ENCODE measurements at regions not wholly inside any gene's neighbourhood (a gene's known extent, or its start where the extent isn't known, plus 50 kb on each side); places are given as distances from the start of the nearest gene placed in this dataset.

- no peak for DNase-seq (ENCODE audit: low read depth, low spot score)
Measured at GRCh38 chr2:219949053-219949452, 321.6 kb downstream of the SLC4A3 start.

GRCh38 chr2:219951099-219951498, 323.7 kb downstream of the SLC4A3 start:
- DNase-seq (ENCODE audit: low read depth, low spot score): no peak

DNA sequence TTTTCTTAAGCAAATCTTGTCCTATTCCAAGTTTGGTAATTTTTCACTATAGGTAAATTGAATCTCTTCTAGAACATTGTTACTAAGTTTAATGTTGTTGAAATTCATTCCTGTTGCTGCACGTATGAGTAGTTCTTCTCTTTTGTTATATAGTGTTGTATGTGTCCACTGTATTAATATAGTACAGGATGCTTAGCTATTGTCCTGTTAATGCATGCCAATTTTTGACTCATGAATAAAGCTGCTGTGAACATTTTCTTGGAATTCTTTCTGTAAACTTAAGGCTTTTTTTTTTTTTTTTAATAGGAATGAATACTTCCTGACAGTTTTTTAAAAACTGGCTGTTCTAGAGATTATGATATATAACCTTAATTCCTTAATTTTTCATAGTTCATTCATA, 326.9 kb downstream of the SLC4A3 start:
- DNase-seq (ENCODE audit: low read depth, low spot score): no peak

DNA sequence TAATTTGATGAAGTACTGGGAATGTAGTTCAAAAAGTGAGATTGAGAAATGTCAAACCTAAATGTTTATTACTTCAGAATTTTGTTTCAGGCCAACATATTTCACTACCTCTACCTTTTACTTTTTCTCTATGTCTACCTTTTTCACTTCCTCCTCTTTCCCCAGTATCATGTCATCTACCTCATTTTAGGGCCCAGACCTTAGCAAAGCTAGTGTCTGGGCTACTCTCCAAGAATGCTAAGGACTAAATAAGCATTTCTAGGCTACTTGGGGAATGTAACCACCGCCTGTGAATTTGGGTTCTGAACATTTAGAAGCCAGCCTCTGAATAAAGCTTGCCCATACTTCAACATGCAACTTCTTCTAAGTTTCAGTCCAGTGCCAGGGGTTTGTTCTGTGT, 330.4 kb downstream of the SLC4A3 start:
- no peak for DNase-seq (ENCODE audit: low read depth, low spot score)

DNA sequence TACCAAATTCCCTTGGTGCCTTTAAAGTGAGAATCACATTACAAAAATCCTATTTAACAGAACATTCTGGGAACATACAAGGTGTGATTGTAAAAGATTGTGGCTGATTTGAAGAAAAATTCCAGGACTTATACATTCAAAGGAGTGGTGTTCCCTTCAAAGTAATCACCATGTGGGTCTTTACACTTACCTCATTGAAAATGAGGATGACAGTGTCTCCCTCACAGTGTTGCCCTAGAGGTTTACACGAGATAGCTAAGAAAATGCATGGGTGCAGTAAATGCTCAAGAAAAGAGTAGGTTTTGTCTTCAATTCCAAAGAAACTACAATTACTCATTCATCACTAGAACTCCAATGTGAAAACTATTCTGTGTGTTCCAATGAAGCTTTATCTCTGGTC, 331.5 kb downstream of the SLC4A3 start:
- no peak for DNase-seq (ENCODE audit: low read depth, low spot score)

DNA sequence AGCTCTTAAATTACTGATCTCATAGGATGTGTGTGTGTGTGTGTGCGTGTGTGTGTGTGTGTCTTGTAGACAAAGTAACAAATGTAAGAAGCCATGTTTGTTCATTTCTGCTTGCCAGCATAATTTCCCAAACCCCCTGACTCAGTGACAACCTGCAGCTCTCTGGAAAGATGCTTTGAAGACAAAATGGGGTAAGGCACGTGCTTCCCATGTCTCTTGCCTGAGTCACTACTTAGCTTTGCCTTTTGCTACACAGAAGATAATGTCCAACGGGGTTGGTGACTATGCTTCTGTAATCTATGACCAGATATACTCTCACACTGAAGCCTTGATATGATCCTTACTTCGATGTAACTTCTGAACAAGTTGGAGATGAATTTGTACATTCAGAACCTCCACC, 332.0 kb downstream of the SLC4A3 start:
- no peak for DNase-seq (ENCODE audit: low read depth, low spot score)

- DNase-seq (ENCODE audit: low read depth, low spot score): no peak
Measured at GRCh38 chr2:219961947-219962498, 334.6 kb downstream of the SLC4A3 start.

DNA sequence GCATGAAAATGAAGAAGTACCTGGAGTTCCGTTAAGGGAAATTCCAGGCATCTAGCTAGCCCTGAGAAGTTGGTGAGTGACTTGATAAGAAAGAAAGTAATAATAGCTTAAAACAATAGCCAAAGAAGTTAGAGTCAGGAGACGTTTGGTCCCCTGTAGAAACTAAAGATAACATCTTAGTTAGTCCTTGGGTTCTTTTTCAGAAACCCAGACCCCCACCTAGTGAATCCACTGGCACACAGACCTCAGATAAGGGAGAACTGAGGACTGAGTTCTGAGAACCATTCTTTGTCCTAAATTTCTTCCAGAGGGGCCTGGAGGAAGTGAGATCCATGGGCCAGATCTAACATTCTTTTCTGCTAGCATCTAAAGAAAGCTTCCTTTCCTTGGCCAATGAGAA, 335.4 kb downstream of the SLC4A3 start:
- DNase-seq (ENCODE audit: low read depth, low spot score): no peak

GRCh38 chr2:219965287-219966194, 338.1 kb downstream of the SLC4A3 start:
- DNase-seq (ENCODE audit: low read depth, low spot score): no peak

GRCh38 chr2:219967247-219968245, 340.1 kb downstream of the SLC4A3 start:
- DNase-seq (ENCODE audit: low read depth, low spot score): no peak

- no peak for DNase-seq (ENCODE audit: low read depth, low spot score)
Measured at GRCh38 chr2:219968685-219969345, 341.4 kb downstream of the SLC4A3 start.

DNA sequence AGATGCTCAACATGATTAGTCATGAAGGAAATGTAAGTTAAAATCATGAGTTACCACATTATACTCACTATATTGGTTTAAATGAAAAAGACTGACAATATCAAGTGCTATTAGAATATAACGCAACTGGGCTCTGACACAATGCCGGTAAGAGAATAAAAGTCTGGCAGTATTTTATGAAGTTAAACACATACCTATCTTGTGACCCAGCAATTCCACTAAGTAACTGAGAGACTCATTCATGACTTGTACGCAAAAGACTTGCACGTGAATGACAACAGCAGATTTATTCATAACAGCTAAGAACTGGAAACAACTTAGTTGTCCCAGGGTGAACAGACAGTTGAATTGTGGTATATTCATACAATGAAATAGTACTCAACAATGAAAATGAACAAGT, 342.1 kb downstream of the SLC4A3 start:
- DNase-seq (ENCODE audit: low read depth, low spot score): no peak

GRCh38 chr2:219973136-219973535, 345.7 kb downstream of the SLC4A3 start:
- no peak for DNase-seq (ENCODE audit: low read depth, low spot score)

- DNase-seq (ENCODE audit: low read depth, low spot score): no peak
Measured at GRCh38 chr2:219976871-219977270, 349.4 kb downstream of the SLC4A3 start.

- DNase-seq (ENCODE audit: low read depth, low spot score): no peak
Measured at GRCh38 chr2:219980638-219981037, 353.2 kb downstream of the SLC4A3 start.

- DNase-seq (ENCODE audit: low read depth, low spot score): no peak
Measured at GRCh38 chr2:219983836-219984235, 356.4 kb downstream of the SLC4A3 start.

DNA sequence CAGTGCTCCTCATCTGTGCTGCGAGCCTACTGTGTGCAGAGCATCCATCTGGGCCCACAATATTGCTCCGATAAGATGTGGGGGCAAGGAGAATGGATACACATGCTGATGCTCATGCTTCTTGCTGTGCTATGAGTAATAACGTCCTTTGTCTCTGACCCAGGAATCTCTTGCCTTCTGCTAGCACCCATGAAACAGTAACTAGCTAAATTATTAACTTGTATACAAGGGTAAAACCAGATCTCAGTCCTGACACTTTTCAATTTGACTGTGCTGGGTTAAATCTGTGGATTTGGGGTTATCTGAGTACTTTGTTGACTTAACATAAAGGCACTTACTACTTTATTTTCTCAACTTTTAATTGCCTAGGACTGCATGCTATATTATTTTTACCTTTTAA, 357.6 kb downstream of the SLC4A3 start:
- no peak for DNase-seq (ENCODE audit: low read depth, low spot score)

DNA sequence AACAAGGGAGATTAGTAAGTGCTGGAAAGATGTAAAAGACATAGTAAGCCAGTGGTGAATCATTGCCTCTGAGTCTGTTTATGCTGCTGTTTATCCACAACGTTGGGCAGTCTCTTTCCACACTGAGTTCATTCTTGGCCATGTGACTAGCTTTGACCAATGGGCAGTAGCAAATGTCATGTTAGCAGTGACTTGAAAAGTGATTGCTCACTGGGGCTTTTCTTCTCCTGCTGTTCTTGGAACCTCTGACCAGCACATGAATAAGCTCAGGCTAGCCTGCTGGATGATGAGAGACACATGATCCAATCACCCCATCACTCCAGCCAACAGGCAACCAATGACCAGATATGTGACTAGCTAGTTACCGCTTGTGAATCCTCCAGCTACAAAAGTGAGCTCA, 360.4 kb downstream of the SLC4A3 start:
- no peak for DNase-seq (ENCODE audit: low read depth, low spot score)

DNA sequence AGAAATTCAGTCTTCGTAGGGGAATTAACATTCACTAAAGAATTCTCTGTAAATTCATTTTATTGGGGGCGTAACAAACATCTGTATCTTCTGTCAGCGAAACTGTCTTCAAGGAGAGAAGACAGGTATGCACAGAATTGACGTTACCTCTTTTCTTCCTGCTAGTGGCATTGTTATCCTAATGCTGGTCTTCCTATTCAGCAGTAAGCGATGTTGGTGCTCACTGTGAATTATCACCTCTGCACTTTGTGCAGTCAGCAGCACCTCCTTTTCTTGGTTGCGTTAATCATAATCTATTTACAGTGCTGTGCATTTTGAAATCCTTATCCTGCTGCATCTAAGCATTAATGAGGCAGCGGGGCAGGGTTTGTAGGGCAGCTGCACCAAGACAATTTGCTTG, 362.3 kb downstream of the SLC4A3 start:
- DNase-seq (ENCODE audit: low read depth, low spot score): no peak

DNA sequence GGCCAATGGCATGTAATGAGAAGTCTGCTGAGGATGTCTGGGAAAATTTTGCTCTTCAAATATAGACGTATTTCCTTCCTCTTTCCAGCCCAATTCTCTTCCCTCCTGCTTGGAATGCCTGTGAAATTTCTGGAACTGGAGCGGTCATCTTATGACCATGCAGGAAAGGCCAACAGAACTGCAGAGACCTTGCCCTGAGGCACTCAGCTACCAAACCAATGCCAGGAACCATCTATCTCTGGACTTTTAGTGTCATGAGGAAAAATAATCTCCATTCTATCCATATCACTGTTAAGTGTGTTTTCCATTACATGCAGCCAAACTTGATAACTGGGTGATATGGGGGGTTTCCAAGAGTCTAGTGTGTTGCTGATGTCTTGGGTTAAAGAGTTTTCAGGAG, 363.7 kb downstream of the SLC4A3 start:
- DNase-seq (ENCODE audit: low read depth, low spot score): no peak

DNA sequence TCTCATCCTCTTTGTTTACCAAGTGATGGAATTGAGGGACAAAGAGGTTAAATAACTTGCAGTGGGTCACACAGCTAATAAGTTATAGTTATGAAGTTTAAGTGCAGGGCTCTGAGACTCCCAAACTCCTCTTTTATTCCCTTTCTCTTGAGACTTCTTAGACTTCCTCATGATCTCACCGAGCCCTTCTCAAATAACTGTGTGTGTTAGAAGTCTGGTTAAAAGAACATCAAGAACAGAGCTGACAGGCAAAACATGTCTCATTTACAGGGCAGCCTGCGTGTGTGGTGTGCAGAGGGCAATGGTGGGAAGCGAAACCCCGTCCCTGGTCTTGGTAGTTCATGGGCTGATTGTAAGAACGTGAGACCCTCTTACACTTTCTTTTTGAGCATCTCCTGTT, 368.0 kb downstream of the SLC4A3 start:
- DNase-seq (ENCODE audit: low read depth, low spot score): no peak
